ENCODE measurements at regions not wholly inside any gene's neighbourhood (a gene's known extent, or its start where the extent isn't known, plus 50 kb on each side); places are given as distances from the start of the nearest gene placed in this dataset.

DNA sequence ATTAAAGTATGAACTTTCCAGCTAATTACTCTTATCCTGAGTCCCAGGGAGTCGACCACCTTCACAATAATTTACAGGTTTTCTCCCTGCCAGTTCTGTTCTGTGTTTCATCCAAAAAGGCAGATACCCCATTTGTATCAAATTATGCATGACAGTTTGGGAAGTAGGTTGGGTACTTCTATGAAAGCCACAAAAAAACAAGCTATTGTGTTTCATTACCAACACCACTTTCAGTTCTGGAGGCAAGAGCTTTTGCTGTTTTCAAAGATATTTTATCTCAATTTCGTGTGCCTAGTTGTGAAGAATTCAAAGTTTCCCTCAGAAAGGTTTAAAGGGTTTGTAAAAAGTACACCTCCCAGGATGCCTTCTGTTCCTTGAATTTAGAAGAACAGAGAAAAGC is 557.4 kb downstream of the FLRT2 start:
- Histone ChIP-seq H3K4me2 (peak overlapping the region; percentile 76), H3K9ac (peak overlapping the region; percentile 25; the same call in 1 of the 2 replicates), H2AFZ (ENCODE audit: low read depth) (no peak overlapping the region), H3K79me2 (ENCODE audit: insufficient read depth, low read depth) (no peaks in the 10 kb centered on the region), H3K4me3 (IDR thresholded peaks at IDR 0.05; ENCODE audit: insufficient read depth, low read depth, low read length) (no peak overlapping the region), H3K36me3 (ENCODE audit: insufficient read depth) (no peaks in the 10 kb centered on the region), H3K27ac (peak overlapping the region; percentile 76), H4K20me1 (ENCODE audit: insufficient read depth) (no peaks in the 10 kb centered on the region), H3K27me3 (ENCODE audit: insufficient read depth, low read depth) (no peaks in the 10 kb centered on the region), H3K4me1 (ENCODE audit: low read depth, poor library complexity, severe bottlenecking) (peaks cover 97% of the 10 kb centered on the region)
- TF ChIP-seq, protein P1, sequence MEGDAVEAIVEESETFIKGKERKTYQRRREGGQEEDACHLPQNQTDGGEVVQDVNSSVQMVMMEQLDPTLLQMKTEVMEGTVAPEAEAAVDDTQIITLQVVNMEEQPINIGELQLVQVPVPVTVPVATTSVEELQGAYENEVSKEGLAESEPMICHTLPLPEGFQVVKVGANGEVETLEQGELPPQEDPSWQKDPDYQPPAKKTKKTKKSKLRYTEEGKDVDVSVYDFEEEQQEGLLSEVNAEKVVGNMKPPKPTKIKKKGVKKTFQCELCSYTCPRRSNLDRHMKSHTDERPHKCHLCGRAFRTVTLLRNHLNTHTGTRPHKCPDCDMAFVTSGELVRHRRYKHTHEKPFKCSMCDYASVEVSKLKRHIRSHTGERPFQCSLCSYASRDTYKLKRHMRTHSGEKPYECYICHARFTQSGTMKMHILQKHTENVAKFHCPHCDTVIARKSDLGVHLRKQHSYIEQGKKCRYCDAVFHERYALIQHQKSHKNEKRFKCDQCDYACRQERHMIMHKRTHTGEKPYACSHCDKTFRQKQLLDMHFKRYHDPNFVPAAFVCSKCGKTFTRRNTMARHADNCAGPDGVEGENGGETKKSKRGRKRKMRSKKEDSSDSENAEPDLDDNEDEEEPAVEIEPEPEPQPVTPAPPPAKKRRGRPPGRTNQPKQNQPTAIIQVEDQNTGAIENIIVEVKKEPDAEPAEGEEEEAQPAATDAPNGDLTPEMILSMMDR (conservative IDR thresholded peaks at IDR 0.05; ENCODE audit: low read depth, low read length): no peak

DNA sequence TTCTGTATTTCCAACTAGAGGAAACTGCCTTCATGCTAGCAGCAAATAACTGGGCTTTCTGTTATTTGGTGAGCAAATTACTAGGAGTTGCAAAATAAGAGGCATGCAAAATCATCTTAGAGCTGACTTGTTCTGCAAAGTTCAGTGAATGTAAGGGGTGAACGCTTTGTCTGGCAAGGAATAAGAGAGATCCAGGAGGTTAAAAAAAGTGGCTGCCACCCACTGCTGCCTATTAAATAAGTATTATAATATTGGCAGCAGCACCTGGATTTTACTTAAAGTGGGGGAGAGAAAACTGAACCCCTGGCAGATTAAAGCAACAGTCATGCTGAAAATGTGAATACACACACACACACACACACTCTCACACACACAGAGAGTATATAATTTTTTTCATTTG is 557.0 kb downstream of the FLRT2 start:
- Histone ChIP-seq H3K9ac (peak overlapping the region; percentile 25; the same call in 1 of the 2 replicates), H3K79me2 (ENCODE audit: insufficient read depth, low read depth) (no peaks in the 10 kb centered on the region), H3K36me3 (ENCODE audit: insufficient read depth) (no peaks in the 10 kb centered on the region), H3K27ac (peak overlapping the region; percentile 76), H3K27me3 (ENCODE audit: insufficient read depth, low read depth) (no peaks in the 10 kb centered on the region), H3K4me3 (IDR thresholded peaks at IDR 0.05; ENCODE audit: insufficient read depth, low read depth, low read length) (no peak overlapping the region), H3K4me1 (ENCODE audit: low read depth, poor library complexity, severe bottlenecking) (peaks cover 94% of the 10 kb centered on the region), H3K4me2 (peak overlapping the region; percentile 76), H2AFZ (ENCODE audit: low read depth) (no peak overlapping the region), H4K20me1 (ENCODE audit: insufficient read depth) (no peaks in the 10 kb centered on the region)
- TF ChIP-seq, protein P1 (conservative IDR thresholded peaks at IDR 0.05; ENCODE audit: low read depth, low read length): no peak

DNA sequence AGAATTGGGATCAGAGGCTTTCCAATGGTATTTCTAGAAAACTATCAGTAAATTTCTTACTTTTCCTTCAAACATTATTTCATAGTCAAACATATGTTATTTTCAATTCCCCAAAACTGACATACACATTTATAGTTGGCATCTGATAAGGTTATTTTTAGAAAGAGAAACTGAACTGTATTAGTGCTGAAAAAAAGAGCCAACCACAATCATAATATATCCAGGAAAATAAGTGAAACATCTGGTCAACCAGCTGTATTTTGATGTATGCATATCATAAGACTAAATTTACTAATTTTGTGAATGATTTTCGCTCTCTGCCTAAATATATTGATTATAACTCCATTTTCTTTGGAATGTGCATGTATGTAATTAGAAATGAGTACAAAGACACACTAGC is 554.2 kb downstream of the FLRT2 start:
- no peaks in the 10 kb centered on the region for H3K79me2 ChIP-seq (ENCODE audit: insufficient read depth, low read depth)
- H3K27ac ChIP-seq: peak overlapping the region; percentile 61; the same call in 1 of the 2 replicates
- peak overlapping the region; percentile 30; the same call in 1 of the 2 replicates for H2AFZ ChIP-seq (ENCODE audit: low read depth)
- H3K36me3 ChIP-seq (ENCODE audit: insufficient read depth): no peaks in the 10 kb centered on the region
- peak overlapping the region; percentile 78 for H3K4me2 ChIP-seq
- H3K4me3 ChIP-seq (IDR thresholded peaks at IDR 0.05; ENCODE audit: insufficient read depth, low read depth, low read length): no peak overlapping the region
- TF ChIP-seq, protein P1 (conservative IDR thresholded peaks at IDR 0.05; ENCODE audit: low read depth, low read length): no peak
- no peaks in the 10 kb centered on the region for H4K20me1 ChIP-seq (ENCODE audit: insufficient read depth)
- no peak overlapping the region for H3K9ac ChIP-seq
- no peaks in the 10 kb centered on the region for H3K27me3 ChIP-seq (ENCODE audit: insufficient read depth, low read depth)
- peaks cover 69% of the 10 kb centered on the region for H3K4me1 ChIP-seq (ENCODE audit: low read depth, poor library complexity, severe bottlenecking)

DNA sequence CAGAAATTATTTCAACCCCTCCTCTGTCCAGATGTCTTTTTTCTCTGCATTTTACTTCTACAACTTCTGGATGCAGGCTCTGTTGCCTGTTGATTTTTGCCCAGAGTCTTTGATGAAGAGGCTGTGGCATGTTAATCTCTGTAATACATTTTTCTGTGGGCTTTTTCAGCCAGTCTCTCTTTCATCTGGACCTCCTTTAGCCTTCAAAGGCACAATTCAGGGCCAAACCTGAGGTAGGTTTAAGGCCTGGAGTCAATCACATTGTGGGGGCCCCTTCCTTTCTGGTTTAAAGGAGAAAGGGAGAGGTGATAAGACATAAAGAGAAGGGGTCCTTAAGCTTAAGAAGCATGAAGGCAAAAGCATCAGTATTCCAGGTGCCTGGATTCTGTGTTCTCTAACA is 553.7 kb downstream of the FLRT2 start:
- Histone ChIP-seq H3K4me1 (ENCODE audit: low read depth, poor library complexity, severe bottlenecking) (peaks cover 64% of the 10 kb centered on the region), H3K4me3 (IDR thresholded peaks at IDR 0.05; ENCODE audit: insufficient read depth, low read depth, low read length) (no peak overlapping the region), H2AFZ (ENCODE audit: low read depth) (peak overlapping the region; percentile 30; the same call in 1 of the 2 replicates), H3K9ac (no peak overlapping the region), H3K27ac (peak overlapping the region; percentile 61; the same call in 1 of the 2 replicates), H3K4me2 (peak overlapping the region; percentile 78), H3K27me3 (ENCODE audit: insufficient read depth, low read depth) (no peaks in the 10 kb centered on the region), H4K20me1 (ENCODE audit: insufficient read depth) (no peaks in the 10 kb centered on the region), H3K36me3 (ENCODE audit: insufficient read depth) (no peaks in the 10 kb centered on the region), H3K79me2 (ENCODE audit: insufficient read depth, low read depth) (no peaks in the 10 kb centered on the region)
- TF ChIP-seq, protein P1 (conservative IDR thresholded peaks at IDR 0.05; ENCODE audit: low read depth, low read length): no peak

All from KMS-11 (cell line).